ENCODE measurements at regions not wholly inside any gene's neighbourhood (a gene's known extent, or its start where the extent isn't known, plus 50 kb on each side); places are given as distances from the start of the nearest gene placed in this dataset.

DNA sequence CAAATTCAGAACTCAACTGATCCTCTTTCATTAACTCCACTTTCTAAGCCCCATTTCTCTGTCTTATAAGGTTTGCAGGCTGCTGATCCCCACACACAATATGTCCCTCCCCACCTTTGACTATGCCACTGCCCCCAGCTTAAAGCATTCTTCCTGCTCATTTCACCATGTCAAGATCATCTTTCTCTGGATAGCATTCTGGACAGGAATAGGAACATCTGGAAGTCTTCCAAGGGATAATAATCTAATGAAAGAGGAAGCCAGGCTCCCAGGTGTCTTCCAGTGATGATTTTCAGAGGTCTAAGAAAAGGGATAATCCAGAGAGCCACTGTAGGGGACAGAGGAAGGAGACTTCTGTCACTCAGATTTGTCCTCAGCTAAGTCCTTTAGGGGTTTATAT lies 54.6 kb upstream of the GALNT15 start:
- no peak for DNase-seq

DNA sequence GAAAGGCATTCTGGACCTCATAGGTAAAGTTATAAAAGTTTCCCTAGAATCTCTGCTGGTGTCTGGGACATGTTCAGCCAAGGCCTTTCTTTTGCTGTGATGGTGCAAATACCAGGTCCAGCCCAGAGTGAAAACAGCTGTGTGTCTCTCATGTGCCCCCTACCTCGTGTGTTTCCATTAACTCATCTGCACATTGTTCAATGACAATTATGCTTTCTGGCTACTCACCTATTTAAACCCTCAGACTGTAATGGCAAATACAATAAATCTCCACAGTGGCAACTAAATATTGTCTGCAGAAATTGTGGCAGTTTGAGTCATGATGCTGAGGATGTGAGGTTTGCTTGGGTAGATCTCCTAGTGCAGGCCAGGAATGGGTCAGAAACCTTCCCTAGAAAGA lies 53.1 kb upstream of the GALNT15 start:
- no peak for DNase-seq

DNA sequence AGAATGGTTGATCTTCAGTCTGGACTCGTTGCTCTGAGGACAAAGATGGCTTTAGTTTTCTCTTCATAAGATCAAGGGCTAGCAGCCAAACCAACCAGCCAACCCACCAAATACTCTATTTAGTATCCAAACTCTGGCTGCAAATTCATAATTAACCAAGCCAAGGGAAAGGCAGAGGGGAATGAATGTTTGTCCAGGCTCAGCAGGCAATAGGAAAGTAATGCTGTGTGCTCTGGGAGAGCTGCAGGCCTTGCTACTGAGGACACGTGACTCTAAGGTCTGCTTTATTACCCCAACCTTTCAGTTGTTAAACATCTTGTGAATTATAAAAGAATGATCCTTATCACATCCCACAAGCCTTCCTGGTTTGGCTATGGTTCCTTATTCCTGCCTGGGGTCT lies 52.3 kb upstream of the GALNT15 start:
- DNase-seq: no peak

DNA sequence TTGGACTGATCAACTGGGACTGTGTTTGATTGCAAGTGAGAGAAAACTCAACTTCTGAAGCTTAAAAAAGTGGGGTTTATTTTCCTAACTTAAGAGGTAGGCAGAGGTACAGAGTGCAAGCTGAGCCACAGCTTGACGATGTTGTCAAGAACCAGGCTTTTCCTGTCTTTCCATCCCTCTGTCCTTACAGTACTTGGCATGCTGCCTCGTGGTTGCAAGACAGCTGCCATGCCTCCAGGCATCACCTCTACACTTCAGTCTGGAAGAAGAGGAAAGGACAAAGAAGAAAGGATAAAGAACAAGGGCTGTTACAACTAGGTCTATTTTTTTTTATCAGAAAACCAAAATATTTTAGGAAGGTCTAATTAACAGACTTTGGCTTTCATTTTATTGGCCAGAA lies 51.8 kb upstream of the GALNT15 start:
- DNase-seq: no peak

DNA sequence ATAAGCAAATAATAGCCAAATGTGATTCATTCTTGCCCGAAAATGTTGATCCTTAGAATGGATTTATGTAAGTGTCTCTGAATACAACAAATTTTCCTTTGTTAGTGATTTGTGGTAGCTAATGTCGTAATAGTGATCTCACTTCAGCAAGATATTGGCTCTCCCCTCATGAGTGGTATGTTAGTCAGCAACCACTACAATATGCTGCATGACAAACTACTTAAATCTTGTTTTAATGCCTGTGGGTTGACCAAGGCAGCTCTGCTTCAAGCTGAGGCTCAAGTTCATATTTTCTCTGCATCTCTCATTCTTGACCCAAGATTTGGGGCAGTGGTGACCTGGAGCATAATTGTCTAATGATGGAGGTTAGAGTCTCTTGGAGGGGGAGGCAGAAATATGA lies 49.8 kb upstream of the GALNT15 start:
- DNase-seq: no peak
